Hepatocyte (in vitro differentiated cells): ENCODE measurements at regions not wholly inside any gene's neighbourhood (a gene's known extent, or its start where the extent isn't known, plus 50 kb on each side); places are given as distances from the start of the nearest gene placed in this dataset.

Experiments
- EZH2 ChIP-seq: fragments of 200-600 bp; sonication (generic); IDR thresholded peaks from 2 replicates; pipeline ENCODE4 v1.6.1; 2016; ENCODE audit warnings: antibody characterized with exemption, mild to moderate bottlenecking, borderline replicate concordance
- EZH2phosphoT487 ChIP-seq: fragments of 200-600 bp; sonication (generic); IDR thresholded peaks from one replicate; pipeline ENCODE4 v1.6.1; 2018; ENCODE audit warnings: antibody characterized with exemption, mild to moderate bottlenecking, low read depth, moderate library complexity; ENCODE audit not compliant: unreplicated experiment, severe bottlenecking
- TF ChIP-seq, protein P1 (sequence below): fragments of 200-600 bp; sonication (generic); IDR thresholded peaks from 2 replicates; pipeline ENCODE4 v1.5.1; 2016; ENCODE audit warnings: antibody characterized with exemption, mild to moderate bottlenecking; ENCODE audit not compliant: poor library complexity

- TF ChIP-seq, protein P1, sequence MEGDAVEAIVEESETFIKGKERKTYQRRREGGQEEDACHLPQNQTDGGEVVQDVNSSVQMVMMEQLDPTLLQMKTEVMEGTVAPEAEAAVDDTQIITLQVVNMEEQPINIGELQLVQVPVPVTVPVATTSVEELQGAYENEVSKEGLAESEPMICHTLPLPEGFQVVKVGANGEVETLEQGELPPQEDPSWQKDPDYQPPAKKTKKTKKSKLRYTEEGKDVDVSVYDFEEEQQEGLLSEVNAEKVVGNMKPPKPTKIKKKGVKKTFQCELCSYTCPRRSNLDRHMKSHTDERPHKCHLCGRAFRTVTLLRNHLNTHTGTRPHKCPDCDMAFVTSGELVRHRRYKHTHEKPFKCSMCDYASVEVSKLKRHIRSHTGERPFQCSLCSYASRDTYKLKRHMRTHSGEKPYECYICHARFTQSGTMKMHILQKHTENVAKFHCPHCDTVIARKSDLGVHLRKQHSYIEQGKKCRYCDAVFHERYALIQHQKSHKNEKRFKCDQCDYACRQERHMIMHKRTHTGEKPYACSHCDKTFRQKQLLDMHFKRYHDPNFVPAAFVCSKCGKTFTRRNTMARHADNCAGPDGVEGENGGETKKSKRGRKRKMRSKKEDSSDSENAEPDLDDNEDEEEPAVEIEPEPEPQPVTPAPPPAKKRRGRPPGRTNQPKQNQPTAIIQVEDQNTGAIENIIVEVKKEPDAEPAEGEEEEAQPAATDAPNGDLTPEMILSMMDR, result peak; percentile 21
- TF ChIP-seq EZH2 (no peak), EZH2phosphoT487 (no peak)
These were observed 197.7 kb downstream of the ZNF737 start for GRCh38 chr19:20367811-20368294.
